NCI-H69 (cell line): ENCODE measurements at regions not wholly inside any gene's neighbourhood (a gene's known extent, or its start where the extent isn't known, plus 50 kb on each side); places are given as distances from the start of the nearest gene placed in this dataset.

ENCODE experiments used
- DNase-seq: peaks from one replicate; lab custom pipeline; 2025; lab: John Stamatoyannopoulos, UW

DNA sequence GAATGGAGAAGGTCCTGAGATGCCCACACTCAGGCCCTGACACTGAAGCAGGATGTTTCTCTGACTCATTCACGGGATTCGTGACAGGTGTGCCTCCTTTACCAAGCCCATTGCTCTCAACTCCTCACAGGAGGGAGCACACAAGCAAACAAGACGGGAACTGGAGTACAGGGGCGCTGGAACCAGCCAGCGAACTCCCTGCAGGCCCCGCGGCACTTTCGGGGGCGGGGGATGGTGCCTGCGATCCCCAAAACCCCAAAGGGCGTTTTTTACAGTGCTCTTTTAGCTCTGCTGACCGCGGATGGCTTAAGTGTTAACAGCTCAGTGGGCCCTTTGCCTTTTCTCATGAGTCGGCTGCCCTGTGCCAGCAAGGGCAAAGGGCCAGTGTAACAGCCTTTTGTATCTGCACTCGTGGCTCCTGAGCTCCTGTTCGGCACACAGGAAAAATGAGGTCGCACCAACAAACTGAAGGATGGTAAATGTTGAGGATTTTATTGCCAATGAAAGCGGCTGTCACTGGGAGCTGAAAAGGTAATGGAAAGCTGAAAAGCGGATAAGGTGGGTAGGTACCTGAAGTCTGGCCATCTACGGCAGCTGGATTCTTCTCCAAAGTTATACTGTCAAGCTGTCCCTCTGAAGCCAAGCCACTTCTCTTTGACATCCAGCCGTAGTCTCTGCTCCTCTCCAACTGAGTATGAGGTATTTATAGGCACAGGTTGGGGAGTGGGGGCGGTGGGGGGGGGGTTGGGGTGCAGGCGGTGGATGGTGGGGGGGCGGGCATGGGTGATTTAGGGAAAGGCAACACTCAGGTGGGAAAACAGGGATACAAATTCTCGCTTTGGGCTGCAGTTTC, 65.0 kb upstream of the TRPC4 start:
- DNase-seq: peak; percentile 82

DNA sequence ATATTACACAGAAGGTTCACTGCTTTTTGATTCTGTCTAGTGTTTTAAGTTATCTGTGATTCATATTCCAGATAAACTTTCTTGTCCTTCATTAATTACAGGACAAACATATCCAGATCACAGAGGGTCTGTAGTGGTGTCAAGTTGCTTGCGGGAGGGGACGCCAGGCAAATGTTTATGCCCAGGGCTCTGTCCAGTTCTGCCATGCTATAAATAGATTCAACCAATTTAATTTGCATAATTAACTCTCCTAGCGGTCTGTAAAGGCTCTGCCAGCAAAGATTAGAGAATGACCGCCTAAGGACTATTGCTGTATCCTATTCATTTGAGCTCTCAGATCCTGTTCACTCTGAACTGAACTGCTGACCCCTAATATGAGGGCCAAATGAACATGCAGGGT, 59.7 kb upstream of the TRPC4 start:
- DNase-seq: peak; percentile 79

- DNase-seq: peak; percentile 24
Observed at GRCh38 chr13:37927561-37927960, 58.0 kb upstream of the TRPC4 start.

GRCh38 chr13:37925878-37926473, 56.4 kb upstream of the TRPC4 start:
- no peak for DNase-seq

DNA sequence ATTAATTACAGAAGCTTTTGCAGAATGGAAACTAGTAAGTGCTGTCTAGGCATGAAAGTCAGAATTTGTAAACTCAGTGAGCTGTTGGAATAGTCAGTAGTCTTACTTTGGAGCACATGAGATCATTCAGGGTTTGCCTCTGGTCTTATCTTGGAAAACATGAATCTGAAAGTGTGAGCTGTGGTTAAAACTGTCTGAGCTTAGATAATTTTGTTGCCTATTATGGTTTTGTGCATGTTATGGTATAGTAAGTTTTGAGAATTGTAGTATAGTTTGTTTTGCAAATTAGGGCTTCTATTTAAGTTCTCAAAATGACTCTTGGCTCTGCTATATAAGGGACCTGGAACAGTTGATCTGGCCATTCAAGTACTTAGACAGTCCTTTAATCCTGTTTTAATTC, 53.7 kb upstream of the TRPC4 start:
- DNase-seq: no peak

GRCh38 chr13:37919329-37919880, 49.8 kb upstream of the TRPC4 start:
- DNase-seq: no peak
